Fibroblast of skin of abdomen (primary cell): ENCODE measurements at regions not wholly inside any gene's neighbourhood (a gene's known extent, or its start where the extent isn't known, plus 50 kb on each side); places are given as distances from the start of the nearest gene placed in this dataset.

Experiments
- DNase-seq: peaks from one replicate; pipeline ENCODE4 v3.0.0-alpha.2; 2013

DNA sequence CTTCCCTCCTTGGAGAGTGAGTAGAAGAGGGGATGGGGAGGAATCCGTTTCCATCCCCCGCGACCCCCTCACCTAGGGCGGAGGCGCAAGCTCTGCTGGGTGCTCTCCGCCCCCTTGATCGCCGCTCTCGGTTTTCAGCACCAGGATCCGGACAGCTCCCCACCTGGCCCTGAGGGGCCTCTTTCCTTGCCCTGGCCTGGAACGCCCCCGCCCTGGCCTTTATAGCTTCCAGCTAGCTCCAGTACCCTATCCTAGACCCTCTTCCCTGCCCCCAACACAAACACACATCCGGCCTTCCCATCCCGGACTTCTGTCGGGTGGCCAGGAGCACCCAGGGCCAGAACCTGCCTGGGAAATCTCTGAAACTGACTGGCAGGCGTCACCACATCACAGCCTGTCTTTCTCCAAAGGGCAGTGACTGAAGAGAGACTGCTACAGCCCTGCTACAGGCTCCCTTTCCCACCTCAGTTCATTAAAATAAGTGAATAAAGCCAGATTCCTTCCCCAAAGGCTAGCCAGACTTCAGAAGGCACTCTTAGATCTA is 72.3 kb upstream of the LEP start:
- no peak for DNase-seq

- DNase-seq, result no peak
These were observed 70.6 kb upstream of the LEP start for GRCh38 chr7:128170461-128170860.

DNA sequence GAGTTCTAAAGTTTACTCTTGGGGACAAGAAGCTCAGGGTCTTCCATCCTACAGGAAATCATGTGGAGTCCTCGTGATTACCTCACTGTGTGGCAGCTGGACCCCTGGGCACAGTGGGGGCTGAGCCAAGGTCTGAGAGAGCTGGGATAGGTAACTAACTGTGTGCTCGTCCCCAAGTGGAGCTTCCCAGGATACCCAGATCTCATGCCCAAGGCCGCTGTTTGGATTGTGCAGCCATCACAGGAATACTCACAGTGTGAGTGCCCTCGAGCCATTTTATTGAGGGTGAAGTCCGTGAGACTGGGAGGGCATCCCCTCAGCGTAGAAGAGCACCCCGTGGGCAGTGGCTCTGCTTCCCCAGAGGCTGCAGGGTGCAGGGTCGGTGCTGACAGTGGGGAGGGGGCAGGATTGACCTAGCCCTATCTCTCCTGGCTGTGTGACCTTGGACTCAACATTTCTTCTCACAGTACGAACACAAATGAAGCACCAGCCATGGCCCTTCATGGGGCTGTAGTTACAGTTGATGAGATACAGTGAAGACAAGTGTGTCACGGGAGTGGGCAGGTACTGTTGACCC is 69.6 kb upstream of the LEP start:
- no peak for DNase-seq

DNA sequence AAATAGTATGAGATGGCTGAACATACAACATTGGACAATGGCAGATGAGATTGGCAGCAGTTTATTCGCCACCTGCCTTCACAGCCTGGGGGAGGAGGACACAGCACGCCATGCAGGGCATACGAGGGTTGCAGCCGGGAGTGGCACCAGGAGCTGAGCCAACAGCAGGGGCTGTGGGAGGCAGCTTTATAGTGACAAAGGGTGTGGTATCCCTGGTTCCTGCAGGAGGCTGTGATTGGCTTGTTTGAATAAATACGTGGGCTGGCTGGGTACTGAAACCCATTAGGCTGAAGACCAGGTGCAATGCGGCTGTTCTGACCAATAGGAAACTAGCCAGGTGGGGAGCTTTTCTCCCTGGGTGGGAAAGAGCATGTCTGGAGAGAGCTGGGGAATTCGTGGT is 68.9 kb upstream of the LEP start:
- no peak for DNase-seq

DNA sequence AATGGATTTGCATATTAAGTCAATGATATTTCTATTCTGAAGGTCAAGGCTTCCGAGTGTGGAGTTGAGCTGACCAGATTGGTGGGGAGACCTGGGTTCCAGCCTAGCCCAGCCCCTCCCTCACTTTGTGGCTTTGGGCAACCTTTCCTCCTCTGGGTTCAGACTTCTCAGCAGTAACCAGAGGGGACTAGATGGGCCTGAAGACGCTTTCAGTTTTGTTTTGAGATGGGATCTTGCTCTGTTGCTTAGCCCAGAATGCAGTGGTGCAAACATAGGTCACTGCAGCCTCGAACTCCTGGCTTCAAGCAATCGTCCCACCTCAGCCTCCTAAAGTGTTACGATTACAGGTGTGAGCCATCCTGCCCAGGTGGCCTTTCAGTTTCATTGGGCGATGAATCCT is 68.1 kb upstream of the LEP start:
- no peak for DNase-seq

DNA sequence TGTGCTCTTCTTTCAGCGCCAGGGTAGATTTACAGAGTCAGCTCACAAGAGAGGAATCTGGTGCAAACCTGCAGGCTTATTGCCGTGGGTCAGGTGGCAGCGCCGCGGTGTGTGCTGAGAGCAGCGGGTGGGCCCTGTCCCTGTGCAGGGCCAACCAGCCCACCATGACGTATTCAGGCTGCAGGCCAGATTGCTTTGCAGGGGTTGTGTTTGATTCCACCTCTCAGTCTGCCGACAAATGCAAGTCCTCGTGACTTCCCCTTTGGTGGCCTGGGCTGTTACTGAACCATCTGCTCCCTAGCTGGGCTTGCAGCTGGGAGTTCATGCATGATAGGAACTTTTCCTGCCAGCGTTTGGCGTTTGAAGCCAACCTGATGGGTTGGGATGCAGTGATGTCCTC is 66.7 kb upstream of the LEP start:
- DNase-seq, result no peak

GRCh38 chr7:128176696-128177095 is 64.4 kb upstream of the LEP start:
- no peak for DNase-seq

GRCh38 chr7:128177768-128178550 is 63.1 kb upstream of the LEP start:
- no peak for DNase-seq

- DNase-seq, result no peak
These were observed 62.5 kb upstream of the LEP start for GRCh38 chr7:128178611-128179010.

DNA sequence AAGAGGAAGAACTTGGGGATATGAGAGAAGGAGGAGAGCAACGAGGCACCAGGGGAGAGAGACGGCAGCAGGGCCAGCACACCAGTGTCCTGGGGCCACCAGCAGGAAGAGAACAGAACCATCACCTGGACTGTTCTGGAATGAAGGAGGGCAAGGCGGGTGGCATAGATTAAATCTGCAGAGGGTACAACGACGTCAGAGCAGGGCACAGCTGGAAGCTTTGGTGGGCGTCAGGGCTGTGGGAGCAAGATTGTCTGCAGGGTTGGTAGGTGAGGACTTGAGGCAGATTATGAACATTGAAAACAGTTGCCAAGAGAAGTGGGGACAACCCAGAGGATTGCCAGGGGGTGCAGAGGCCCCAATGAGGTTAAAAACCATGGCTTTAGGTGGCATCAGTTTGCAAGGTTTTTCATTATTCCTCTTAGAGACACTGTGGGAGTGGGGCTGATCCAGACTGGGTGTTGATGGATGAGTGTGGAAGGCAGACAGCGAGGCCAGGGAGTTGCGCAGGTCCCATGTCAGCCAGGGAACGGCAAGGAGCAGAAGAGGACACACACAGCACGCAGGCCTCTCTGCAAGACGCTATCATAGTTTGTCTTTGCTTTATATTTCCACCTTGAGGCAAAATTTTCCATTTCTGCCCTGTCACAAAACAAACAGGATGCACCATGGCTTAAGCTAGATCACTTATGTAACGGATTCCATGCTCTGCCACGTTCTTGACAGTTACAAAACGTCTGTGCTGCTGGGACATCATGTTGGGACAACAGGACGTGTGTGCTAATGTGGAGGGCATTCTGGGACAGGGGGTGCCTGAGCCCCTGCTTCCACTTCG is 52.5 kb upstream of the LEP start:
- no peak for DNase-seq

GRCh38 chr7:128189231-128189930 is 51.7 kb upstream of the LEP start:
- no peak for DNase-seq

GRCh38 chr7:128190051-128190647 is 50.9 kb upstream of the LEP start:
- DNase-seq, result no peak

DNA sequence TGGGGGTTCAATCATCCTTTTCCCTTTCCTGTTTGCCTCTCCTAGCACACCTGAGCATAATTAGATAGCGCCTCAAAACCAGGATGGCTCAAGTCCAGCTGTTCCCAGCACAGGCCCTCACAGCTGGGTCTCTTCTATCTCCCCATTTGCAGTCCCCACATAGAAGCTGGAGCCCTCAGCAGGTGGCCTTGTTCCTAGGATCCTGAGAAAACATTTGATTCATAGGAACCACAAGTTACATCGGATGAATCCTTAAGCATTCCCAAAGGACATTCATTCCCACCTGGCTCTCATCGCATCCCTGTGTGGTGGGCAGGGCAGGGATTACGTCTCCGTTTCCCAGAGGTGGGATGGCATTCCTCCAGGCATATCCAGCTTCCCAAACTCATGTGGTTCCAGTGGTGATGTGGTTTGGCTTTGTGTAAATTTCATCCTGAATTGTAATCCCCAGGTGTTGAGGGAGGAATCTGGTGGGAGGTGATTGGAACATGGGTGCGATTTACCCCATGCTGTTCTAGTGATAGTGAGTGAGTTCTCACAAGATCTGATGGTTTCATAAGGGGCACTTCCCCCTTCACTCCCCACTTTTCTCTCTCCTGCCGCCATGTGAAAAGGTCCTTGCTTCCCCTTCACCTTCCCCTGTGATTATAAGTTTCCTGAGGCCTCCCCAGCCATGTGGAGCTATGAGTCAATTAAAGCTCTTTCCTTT is 49.8 kb upstream of the LEP start:
- no peak for DNase-seq
